PC-9 (cell line): ENCODE measurements at regions not wholly inside any gene's neighbourhood (a gene's known extent, or its start where the extent isn't known, plus 50 kb on each side); places are given as distances from the start of the nearest gene placed in this dataset.

Experiments
- EZH2 ChIP-seq: fragments of 200-600 bp; sonication (generic); IDR thresholded peaks from 2 replicates; pipeline ENCODE4 v1.8.0; 2017; ENCODE audit warnings: antibody characterized with exemption, low read depth
- TF ChIP-seq, protein P1 (sequence below): fragments of 200-600 bp; sonication (generic); conservative IDR thresholded peaks from 2 replicates; pipeline ENCODE4 v1.6.1; 2017; ENCODE audit warnings: mixed run types, antibody characterized with exemption, mild to moderate bottlenecking, moderate library complexity

DNA sequence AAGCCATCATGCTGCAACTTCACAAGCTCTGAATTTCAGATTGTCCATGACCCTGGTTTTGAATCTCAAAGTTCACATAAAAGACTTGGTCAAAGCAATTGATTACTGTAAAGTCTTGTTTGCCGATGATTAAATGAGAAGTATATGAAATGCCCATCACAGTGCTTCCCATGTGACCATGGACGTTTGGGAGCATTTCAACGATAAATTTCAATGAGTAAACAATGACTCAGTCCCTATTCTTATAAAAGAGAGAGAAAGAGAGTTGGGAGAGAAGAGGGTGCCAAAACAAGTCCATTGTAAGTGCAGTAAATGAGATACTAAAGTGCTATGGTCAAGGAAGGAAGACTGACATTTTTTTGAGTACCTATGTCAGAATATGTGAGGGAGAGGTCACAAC lies 276.9 kb downstream of the SOX9 start:
- TF ChIP-seq, protein P1, sequence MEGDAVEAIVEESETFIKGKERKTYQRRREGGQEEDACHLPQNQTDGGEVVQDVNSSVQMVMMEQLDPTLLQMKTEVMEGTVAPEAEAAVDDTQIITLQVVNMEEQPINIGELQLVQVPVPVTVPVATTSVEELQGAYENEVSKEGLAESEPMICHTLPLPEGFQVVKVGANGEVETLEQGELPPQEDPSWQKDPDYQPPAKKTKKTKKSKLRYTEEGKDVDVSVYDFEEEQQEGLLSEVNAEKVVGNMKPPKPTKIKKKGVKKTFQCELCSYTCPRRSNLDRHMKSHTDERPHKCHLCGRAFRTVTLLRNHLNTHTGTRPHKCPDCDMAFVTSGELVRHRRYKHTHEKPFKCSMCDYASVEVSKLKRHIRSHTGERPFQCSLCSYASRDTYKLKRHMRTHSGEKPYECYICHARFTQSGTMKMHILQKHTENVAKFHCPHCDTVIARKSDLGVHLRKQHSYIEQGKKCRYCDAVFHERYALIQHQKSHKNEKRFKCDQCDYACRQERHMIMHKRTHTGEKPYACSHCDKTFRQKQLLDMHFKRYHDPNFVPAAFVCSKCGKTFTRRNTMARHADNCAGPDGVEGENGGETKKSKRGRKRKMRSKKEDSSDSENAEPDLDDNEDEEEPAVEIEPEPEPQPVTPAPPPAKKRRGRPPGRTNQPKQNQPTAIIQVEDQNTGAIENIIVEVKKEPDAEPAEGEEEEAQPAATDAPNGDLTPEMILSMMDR, result no peak
- no peak for TF ChIP-seq EZH2
